Colon (tissue), 2 donors: ENCODE measurements at regions not wholly inside any gene's neighbourhood (a gene's known extent, or its start where the extent isn't known, plus 50 kb on each side); places are given as distances from the start of the nearest gene placed in this dataset.

Experiments
- FAIRE-seq: peaks from 2 replicates; lab custom pipeline; 2012; peaks lifted over from hg19 to GRCh38; lab: Jason Lieb, UNC
- donor health status: control.
- donor health status: control.

- FAIRE-seq = no peak
Measured at GRCh38 chr19:30309905-30310601, 62.1 kb upstream of the ZNF536 start.

GRCh38 chr19:30310602-30311263, 61.5 kb upstream of the ZNF536 start:
- FAIRE-seq = no peak

- no peak for FAIRE-seq
Measured at GRCh38 chr19:30311911-30312310, 60.3 kb upstream of the ZNF536 start.

GRCh38 chr19:30312582-30313352, 59.4 kb upstream of the ZNF536 start:
- FAIRE-seq = no peak

GRCh38 chr19:30313353-30313750, 58.8 kb upstream of the ZNF536 start:
- FAIRE-seq = no peak

GRCh38 chr19:30314056-30314804, 58.0 kb upstream of the ZNF536 start:
- FAIRE-seq = no peak

- FAIRE-seq = no peak
Measured at GRCh38 chr19:30314805-30315155, 57.4 kb upstream of the ZNF536 start.

- FAIRE-seq = no peak
Measured at GRCh38 chr19:30315159-30315558, 57.0 kb upstream of the ZNF536 start.

- FAIRE-seq = no peak
Measured at GRCh38 chr19:30316000-30316491, 56.1 kb upstream of the ZNF536 start.

GRCh38 chr19:30316560-30317106, 55.6 kb upstream of the ZNF536 start:
- no peak for FAIRE-seq

GRCh38 chr19:30317403-30317802, 54.8 kb upstream of the ZNF536 start:
- no peak for FAIRE-seq

GRCh38 chr19:30318261-30318660, 53.9 kb upstream of the ZNF536 start:
- no peak for FAIRE-seq

GRCh38 chr19:30318936-30319335, 53.2 kb upstream of the ZNF536 start:
- no peak for FAIRE-seq

- no peak for FAIRE-seq
Measured at GRCh38 chr19:30319411-30319810, 52.8 kb upstream of the ZNF536 start.

- no peak for FAIRE-seq
Measured at GRCh38 chr19:30319876-30320275, 52.3 kb upstream of the ZNF536 start.

GRCh38 chr19:30320466-30320865, 51.7 kb upstream of the ZNF536 start:
- FAIRE-seq = no peak

- FAIRE-seq = no peak
Measured at GRCh38 chr19:30320916-30321315, 51.3 kb upstream of the ZNF536 start.
